Neural progenitor cell (in vitro differentiated cells): ENCODE measurements at regions not wholly inside any gene's neighbourhood (a gene's known extent, or its start where the extent isn't known, plus 50 kb on each side); places are given as distances from the start of the nearest gene placed in this dataset.
A peak's percentile ranks its signal among the peaks of the same experiment; 100 is the strongest.

Experiments
- DNase-seq: peaks from one replicate; pipeline ENCODE4 v3.0.0-alpha.2; 2016; ENCODE audit warnings: low spot score
- H2AFZ ChIP-seq: fragments of 200-600 bp; sonication (generic); replicated peaks from 2 replicates; pipeline ENCODE4 v1.6.1; 2016; ENCODE audit warnings: antibody characterized with exemption
- H3F3A ChIP-seq: fragments of 200-600 bp; sonication (generic); 2 replicates; pipeline ENCODE4 v1.6.1; 2016; ENCODE audit warnings: antibody characterized with exemption, low read depth
- H3K27ac ChIP-seq: fragments of 200-600 bp; sonication (generic); 2 replicates; pipeline ENCODE4 v1.5.1; 2016; ENCODE audit warnings: mild to moderate bottlenecking
- H3K27me3 ChIP-seq: fragments of 200-600 bp; sonication (generic); 2 replicates; pipeline ENCODE4 v1.6.1; 2016; ENCODE audit warnings: mild to moderate bottlenecking, moderate library complexity
- H3K36me3 ChIP-seq: fragments of 200-600 bp; sonication (generic); 2 replicates; pipeline ENCODE4 v1.5.1; 2016
- H3K4me1 ChIP-seq: fragments of 200-600 bp; sonication (generic); 2 replicates; pipeline ENCODE4 v1.6.1; 2016; ENCODE audit warnings: mixed run types
- H3K4me2 ChIP-seq: fragments of 200-600 bp; sonication (generic); 2 replicates; pipeline ENCODE4 v1.6.1; 2016
- H3K4me3 ChIP-seq: fragments of 200-600 bp; sonication (generic); 2 replicates; pipeline ENCODE4 v1.5.1; 2016
- H3K79me2 ChIP-seq: fragments of 200-600 bp; sonication (generic); 2 replicates; pipeline ENCODE4 v1.6.1; 2016; ENCODE audit warnings: low read depth
- H3K9ac ChIP-seq: fragments of 200-600 bp; sonication (generic); 2 replicates; pipeline ENCODE4 v1.6.1; 2016
- H3K9me3 ChIP-seq: fragments of 200-600 bp; sonication (generic); 2 replicates; pipeline ENCODE4 v1.5.1; 2016; ENCODE audit warnings: low read depth
- H4K20me1 ChIP-seq: fragments of 200-600 bp; sonication (generic); 2 replicates; pipeline ENCODE4 v1.6.1; 2016; ENCODE audit warnings: low read depth
- H3K27ac Mint-ChIP-seq: 3 replicates; pipeline ENCODE4 v1.8.0; 2021; ENCODE audit warnings: mixed read lengths
- H3K27me3 Mint-ChIP-seq: 2 replicates; pipeline ENCODE4 v1.8.0; 2022; ENCODE audit warnings: low read depth, mild to moderate bottlenecking, inconsistent platforms, moderate library complexity, mixed read lengths; ENCODE audit not compliant: insufficient read depth
- H3K36me3 Mint-ChIP-seq: 3 replicates; pipeline ENCODE4 v1.8.0; 2021; ENCODE audit warnings: mixed read lengths
- H3K4me1 Mint-ChIP-seq: 3 replicates; pipeline ENCODE4 v1.8.0; 2021; ENCODE audit warnings: mixed read lengths
- H3K4me3 Mint-ChIP-seq: 3 replicates; pipeline ENCODE4 v1.8.0; 2021; ENCODE audit warnings: mild to moderate bottlenecking, moderate library complexity, mixed read lengths
- H3K9me3 Mint-ChIP-seq: 3 replicates; pipeline ENCODE4 v1.8.0; 2020; ENCODE audit warnings: mixed read lengths
- CTCF ChIP-seq: fragments of 200-600 bp; sonication (generic); IDR thresholded peaks from 2 replicates; pipeline ENCODE4 v1.5.1; 2017; ENCODE audit warnings: antibody characterized with exemption, mild to moderate bottlenecking
- EZH2 ChIP-seq: fragments of 200-600 bp; sonication (generic); IDR thresholded peaks from 2 replicates; pipeline ENCODE4 v1.6.1; 2017; ENCODE audit warnings: antibody characterized with exemption, mild to moderate bottlenecking, moderate library complexity
- EZH2phosphoT487 ChIP-seq: fragments of 200-600 bp; sonication (generic); IDR thresholded peaks from 2 replicates; pipeline ENCODE4 v1.6.1; 2017; ENCODE audit warnings: antibody characterized with exemption

GRCh38 chr18:2411381-2411960 is 159.8 kb downstream of the METTL4 start:
- DNase-seq = no peak
- Mint-ChIP-seq H3K4me1 (peaks cover 32% of the 10 kb centered on the region), H3K36me3 (no peaks in the 10 kb centered on the region), H3K27ac (peak overlapping the region; percentile 44), H3K9me3 (no peaks in the 10 kb centered on the region), H3K27me3 (no peaks in the 10 kb centered on the region), H3K4me3 (no peak overlapping the region)
- H3K4me1 ChIP-seq = peaks cover 4% of the 10 kb centered on the region
- H3K4me3 ChIP-seq = no peak overlapping the region
- H3K27me3 ChIP-seq = no peaks in the 10 kb centered on the region
- H3K79me2 ChIP-seq = no peaks in the 10 kb centered on the region
- no peaks in the 10 kb centered on the region for H3K36me3 ChIP-seq
- no peak overlapping the region for H2AFZ ChIP-seq
- H3F3A ChIP-seq = no peaks in the 10 kb centered on the region
- no peaks in the 10 kb centered on the region for H3K9me3 ChIP-seq
- no peak overlapping the region for H3K9ac ChIP-seq
- no peak overlapping the region for H3K27ac ChIP-seq
- H3K4me2 ChIP-seq = no peak overlapping the region
- no peak for TF ChIP-seq EZH2
- TF ChIP-seq CTCF = no peak
- no peak for TF ChIP-seq EZH2phosphoT487
- H4K20me1 ChIP-seq = no peaks in the 10 kb centered on the region

GRCh38 chr18:2412281-2412680 is 159.0 kb downstream of the METTL4 start:
- no peak overlapping the region for H3K27ac Mint-ChIP-seq
- Histone ChIP-seq H3K4me2 (no peak overlapping the region), H3K27ac (no peak overlapping the region), H4K20me1 (no peaks in the 10 kb centered on the region), H3K9ac (no peak overlapping the region), H3K36me3 (no peaks in the 10 kb centered on the region), H3K9me3 (no peaks in the 10 kb centered on the region), H3K4me1 (peaks cover 4% of the 10 kb centered on the region), H2AFZ (no peak overlapping the region), H3K4me3 (no peak overlapping the region), H3K27me3 (no peaks in the 10 kb centered on the region), H3K79me2 (no peaks in the 10 kb centered on the region), H3F3A (no peaks in the 10 kb centered on the region)
- H3K4me3 Mint-ChIP-seq = no peak overlapping the region
- H3K27me3 Mint-ChIP-seq = no peaks in the 10 kb centered on the region
- no peak for DNase-seq
- no peaks in the 10 kb centered on the region for H3K36me3 Mint-ChIP-seq
- no peak for TF ChIP-seq EZH2phosphoT487
- no peak for TF ChIP-seq CTCF
- TF ChIP-seq EZH2 = no peak
- peaks cover 32% of the 10 kb centered on the region for H3K4me1 Mint-ChIP-seq
- no peaks in the 10 kb centered on the region for H3K9me3 Mint-ChIP-seq

GRCh38 chr18:2412996-2413751 is 158.1 kb downstream of the METTL4 start:
- Mint-ChIP-seq H3K4me1 (peaks cover 33% of the 10 kb centered on the region), H3K27ac (peak overlapping the region; percentile 44)
- H3K9ac ChIP-seq = no peak overlapping the region

More at GRCh38 chr18:2412996-2413751, 158.1 kb downstream of the METTL4 start:
- Histone ChIP-seq H3K79me2 (no peaks in the 10 kb centered on the region), H3K4me3 (no peak overlapping the region), H4K20me1 (no peaks in the 10 kb centered on the region), H3K9me3 (no peaks in the 10 kb centered on the region), H3F3A (no peaks in the 10 kb centered on the region), H3K4me1 (peaks cover 4% of the 10 kb centered on the region), H2AFZ (no peak overlapping the region), H3K4me2 (no peak overlapping the region), H3K36me3 (no peaks in the 10 kb centered on the region), H3K27me3 (no peaks in the 10 kb centered on the region), H3K27ac (no peak overlapping the region)
- Mint-ChIP-seq H3K9me3 (no peaks in the 10 kb centered on the region), H3K36me3 (no peaks in the 10 kb centered on the region), H3K27me3 (no peaks in the 10 kb centered on the region), H3K4me3 (no peak overlapping the region)
- no peak for TF ChIP-seq EZH2phosphoT487
- TF ChIP-seq EZH2 = no peak
- no peak for TF ChIP-seq CTCF
- no peak for DNase-seq
